GM12864 (cell line): ENCODE measurements at regions not wholly inside any gene's neighbourhood (a gene's known extent, or its start where the extent isn't known, plus 50 kb on each side); places are given as distances from the start of the nearest gene placed in this dataset.

Source experiments
- DNase-seq: peaks from one replicate; pipeline ENCODE4 v3.0.0-alpha.2; 2011; ENCODE audit warnings: low read depth
- H3K4me3 ChIP-seq: 2 replicates; pipeline ENCODE4 v1.5.1; 2011; ENCODE audit warnings: mild to moderate bottlenecking, low read depth, low read length, control low read depth
- CTCF ChIP-seq: IDR thresholded peaks from 2 replicates; pipeline ENCODE4 v1.5.1; 2011; ENCODE audit warnings: low read depth, mild to moderate bottlenecking, moderate library complexity, low read length, control low read depth, inconsistent platforms; ENCODE audit errors: missing control alignments

DNA sequence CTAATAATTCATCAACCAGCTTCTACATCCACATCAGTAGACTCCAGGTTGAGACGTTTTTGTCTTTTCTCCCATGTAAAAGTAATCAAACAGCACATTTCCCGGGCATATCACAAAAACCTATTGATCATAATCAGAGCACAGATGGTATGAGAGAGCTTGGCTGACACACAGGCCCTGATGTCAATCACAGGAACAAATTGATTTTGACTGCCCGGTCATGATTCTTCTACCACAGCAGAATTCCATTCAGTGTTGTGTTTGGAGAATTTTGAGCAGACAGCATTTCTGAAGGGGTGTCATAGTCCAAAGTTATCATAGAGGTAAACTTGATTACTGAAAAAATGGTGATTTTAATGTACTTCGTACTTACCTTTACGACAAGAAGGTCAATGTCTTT is 351.1 kb downstream of the ZSWIM6 start:
- no peak for DNase-seq
- TF ChIP-seq CTCF, result no peak
- H3K4me3 ChIP-seq, result no peak overlapping the region

DNA sequence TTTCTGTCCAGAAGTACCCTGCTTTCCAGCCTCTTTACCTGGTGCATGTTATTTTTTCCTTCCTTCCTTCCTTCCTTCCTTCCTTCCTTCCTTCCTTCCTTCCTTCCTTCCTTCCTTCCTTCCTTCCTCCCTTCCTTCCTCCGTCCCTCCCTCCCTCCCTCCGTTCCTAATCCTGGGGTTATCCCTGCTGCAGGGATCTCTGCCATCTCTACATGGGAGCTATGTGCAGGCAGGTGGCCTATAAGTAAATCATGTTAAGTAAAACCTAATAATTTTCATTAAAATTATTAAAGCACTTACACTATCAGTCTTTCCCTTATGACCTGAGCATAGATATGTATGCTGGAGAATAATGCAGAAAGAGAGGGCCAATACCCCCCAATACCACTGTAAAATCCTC is 351.9 kb downstream of the ZSWIM6 start:
- TF ChIP-seq CTCF, result no peak
- H3K4me3 ChIP-seq, result no peak overlapping the region
- DNase-seq, result no peak

DNA sequence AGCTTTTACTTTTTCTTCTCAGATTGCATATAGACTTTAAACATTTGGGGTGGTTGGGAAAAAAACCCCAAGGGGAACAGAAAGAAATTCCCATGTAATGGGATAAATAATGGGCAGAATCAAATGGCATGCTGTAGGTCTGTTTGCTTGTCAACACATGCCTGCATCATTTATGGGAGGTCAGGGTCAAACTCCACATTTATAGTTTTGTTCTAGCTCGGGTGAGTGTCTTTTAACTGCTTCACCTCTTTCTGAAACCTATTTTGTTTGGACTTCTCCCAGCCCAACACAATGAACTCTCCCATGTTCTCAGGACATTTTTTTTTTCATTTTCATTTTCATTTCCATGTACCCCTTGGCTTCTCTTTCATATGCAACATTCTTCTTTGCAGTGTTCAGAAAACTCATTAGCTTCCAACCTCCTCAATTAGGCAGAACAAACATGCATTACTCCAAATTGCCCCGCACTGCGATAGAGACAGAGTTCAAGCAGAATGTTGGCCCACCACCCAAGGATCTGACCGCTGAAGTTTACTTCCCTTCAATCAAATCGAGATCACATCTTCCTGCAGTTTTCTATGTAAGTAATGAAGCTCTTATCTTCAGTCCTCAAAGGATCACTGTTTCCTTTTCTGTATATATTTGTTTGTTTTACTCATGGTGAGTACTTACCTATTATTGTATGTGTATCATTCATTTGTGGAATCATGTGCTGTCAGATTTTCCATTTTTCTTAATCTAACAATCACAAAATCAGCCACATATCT is 354.6 kb downstream of the ZSWIM6 start:
- no peak for DNase-seq
- no peak for TF ChIP-seq CTCF
- no peak overlapping the region for H3K4me3 ChIP-seq

DNA sequence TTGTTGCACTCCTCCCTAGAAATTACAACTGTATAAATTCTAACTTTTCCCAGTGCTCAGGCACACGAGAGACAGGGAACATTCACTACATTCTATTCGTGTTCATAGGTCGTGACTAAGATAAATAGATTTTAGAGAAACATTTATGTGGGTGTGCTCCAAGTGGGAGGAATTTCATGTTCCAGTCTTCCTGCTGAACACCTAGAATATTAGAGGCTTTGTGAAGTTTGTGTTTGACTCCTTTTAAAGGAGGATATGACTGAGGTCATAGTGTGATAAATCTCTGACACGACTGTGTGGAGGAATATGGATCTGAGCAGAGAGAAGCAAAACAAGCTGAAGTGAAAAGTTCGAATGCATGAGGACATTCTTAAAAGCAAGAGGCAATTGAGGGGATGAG is 355.3 kb downstream of the ZSWIM6 start:
- no peak overlapping the region for H3K4me3 ChIP-seq
- no peak for TF ChIP-seq CTCF
- DNase-seq, result no peak

DNA sequence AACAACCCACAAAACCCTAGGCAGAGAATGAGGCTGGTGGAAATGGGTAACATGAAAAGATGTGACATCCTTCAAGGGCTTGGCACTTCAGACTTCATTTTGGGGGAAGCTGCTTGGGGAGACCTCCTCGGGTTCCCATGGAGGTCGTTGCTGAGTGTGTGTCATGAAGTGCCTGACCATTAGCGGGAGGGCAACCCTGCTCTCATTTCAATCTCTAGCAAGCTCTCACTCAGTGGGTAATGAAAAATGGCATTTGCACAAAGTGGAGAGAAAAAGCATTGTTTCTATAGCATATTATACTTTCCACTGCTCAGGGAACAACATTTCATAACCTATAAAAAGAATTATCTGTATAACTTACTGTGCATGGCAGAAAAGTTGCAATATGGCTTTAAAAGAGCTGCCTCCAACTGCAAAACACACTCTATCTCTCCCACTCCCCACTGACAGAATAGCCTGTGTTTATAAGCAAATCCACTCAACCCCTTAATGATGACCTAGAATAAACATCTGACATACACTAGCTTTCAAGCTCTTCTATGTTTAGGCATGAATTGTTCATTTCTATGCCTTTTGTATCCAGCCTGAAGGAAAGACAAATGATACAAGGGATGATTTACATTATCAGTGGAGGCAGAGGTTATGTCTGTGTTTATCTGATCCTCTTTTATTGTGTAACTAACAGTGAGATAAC is 357.2 kb downstream of the ZSWIM6 start:
- TF ChIP-seq CTCF, result no peak
- DNase-seq, result no peak
- H3K4me3 ChIP-seq, result no peak overlapping the region

DNA sequence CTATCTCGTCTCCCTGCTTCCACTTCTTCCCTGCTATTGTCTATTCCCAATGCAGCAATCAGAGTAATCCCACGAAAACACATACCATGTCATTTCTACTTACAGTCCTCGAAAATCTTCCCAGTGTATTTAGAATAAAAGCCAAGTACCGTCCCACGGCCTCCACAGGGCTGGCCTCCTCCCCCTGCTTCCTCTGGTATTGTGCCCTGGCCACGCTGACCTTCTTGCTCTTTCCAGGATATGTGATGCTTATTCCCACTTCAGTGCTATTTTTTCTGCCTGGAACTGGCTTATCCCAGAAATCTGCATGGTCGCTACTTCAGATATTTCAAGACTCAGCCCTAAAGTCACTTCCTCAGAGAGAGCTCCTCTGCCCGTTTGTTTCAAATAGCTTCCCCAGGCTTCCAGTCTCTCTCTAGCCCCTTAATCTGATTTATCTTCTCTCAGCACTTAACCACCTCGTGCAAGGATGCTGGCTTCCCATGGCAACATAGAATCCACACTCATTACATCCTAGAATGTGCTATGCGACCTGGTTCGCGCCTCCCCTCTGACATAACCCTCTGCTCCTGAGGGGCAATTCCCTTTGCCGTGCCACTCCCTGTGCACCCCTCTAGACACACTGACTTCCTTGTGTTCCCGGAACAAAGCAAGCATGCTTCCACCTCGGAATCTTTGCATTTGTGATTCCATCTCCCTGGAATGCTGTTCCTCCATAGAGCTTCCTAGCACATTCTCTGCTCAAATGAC is 365.9 kb downstream of the ZSWIM6 start:
- no peak for DNase-seq
- no peak overlapping the region for H3K4me3 ChIP-seq
- TF ChIP-seq CTCF, result no peak
